Retinal pigment epithelial cell (primary cell): ENCODE measurements at regions not wholly inside any gene's neighbourhood (a gene's known extent, or its start where the extent isn't known, plus 50 kb on each side); places are given as distances from the start of the nearest gene placed in this dataset.

Source experiments
- DNase-seq: peaks from one replicate; pipeline ENCODE4 v3.0.0-alpha.2; 2010; ENCODE audit warnings: low read depth
- H3K4me3 ChIP-seq: 2 replicates; pipeline ENCODE4 v1.5.1; 2011; ENCODE audit warnings: mild to moderate bottlenecking, low read length, control low read depth, moderate library complexity
- TF ChIP-seq, protein P1 (sequence below): conservative IDR thresholded peaks from 2 replicates; pipeline ENCODE4 v1.5.1; 2011; ENCODE audit warnings: low read depth, low read length, control low read depth, inconsistent platforms

DNA sequence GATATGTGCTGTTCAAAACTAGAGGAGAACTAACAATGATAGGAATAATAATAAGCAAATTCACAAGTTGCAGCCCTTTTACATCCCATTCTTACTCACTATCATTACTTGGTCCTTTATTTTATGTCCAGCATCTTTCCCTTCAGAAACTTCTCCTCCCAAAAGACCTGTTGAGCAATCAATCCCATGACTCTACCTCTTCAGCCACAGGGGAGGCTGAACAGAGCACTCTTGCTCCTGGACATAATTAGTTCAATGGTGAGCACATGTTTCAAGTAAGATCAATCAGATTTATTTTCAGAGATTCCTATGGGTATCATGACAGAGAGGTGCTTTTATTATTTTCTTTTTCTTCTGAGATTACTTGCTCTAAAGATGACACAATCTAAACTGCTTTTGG, 260.0 kb downstream of the COG6 start:
- TF ChIP-seq, protein P1, sequence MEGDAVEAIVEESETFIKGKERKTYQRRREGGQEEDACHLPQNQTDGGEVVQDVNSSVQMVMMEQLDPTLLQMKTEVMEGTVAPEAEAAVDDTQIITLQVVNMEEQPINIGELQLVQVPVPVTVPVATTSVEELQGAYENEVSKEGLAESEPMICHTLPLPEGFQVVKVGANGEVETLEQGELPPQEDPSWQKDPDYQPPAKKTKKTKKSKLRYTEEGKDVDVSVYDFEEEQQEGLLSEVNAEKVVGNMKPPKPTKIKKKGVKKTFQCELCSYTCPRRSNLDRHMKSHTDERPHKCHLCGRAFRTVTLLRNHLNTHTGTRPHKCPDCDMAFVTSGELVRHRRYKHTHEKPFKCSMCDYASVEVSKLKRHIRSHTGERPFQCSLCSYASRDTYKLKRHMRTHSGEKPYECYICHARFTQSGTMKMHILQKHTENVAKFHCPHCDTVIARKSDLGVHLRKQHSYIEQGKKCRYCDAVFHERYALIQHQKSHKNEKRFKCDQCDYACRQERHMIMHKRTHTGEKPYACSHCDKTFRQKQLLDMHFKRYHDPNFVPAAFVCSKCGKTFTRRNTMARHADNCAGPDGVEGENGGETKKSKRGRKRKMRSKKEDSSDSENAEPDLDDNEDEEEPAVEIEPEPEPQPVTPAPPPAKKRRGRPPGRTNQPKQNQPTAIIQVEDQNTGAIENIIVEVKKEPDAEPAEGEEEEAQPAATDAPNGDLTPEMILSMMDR: no peak
- no peak overlapping the region for H3K4me3 ChIP-seq
- DNase-seq: no peak

GRCh38 chr13:39916330-39916729, 260.9 kb downstream of the COG6 start:
- no peak overlapping the region for H3K4me3 ChIP-seq
- TF ChIP-seq, protein P1: no peak
- DNase-seq: no peak

GRCh38 chr13:39918620-39919236, 263.3 kb downstream of the COG6 start:
- DNase-seq: no peak
- no peak overlapping the region for H3K4me3 ChIP-seq
- TF ChIP-seq, protein P1: no peak

DNA sequence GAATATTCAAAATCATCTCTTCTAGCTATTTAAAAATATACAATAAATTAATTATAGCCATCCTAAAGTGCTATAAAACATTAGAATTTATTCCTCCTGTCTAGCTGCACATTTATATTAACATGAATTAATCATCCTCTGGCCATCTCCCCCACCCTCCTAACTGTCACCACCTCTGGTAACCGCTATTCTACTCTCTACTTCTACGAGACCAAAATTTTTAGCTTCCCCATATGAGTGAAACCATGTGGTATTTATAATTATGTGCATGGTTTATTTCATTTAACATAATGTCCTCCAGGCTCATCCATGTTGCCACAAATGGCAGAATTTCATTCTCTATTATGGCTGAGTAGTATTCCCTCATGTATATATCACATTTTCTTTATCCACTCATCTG, 265.2 kb downstream of the COG6 start:
- TF ChIP-seq, protein P1: no peak
- no peak overlapping the region for H3K4me3 ChIP-seq

DNA sequence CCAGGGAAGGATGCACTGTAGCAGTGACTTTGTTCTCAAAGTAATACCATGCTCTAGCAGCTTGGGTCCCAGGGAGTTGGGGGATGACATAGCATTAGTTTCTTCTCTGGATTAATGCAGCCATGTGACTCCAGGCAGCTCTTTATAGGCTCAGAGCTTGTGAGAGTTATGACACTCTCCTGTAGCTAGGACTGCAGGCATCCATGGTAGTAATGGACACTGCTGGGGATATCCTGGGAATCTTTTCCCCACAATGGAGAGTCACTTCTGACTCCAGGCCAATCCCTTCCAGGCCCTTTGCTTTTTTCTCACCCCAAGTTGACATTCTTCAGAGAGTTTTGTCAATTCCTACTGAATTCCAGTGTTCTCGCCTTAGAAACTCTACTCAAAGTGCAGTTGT, 270.9 kb downstream of the COG6 start:
- TF ChIP-seq, protein P1: no peak
- H3K4me3 ChIP-seq: no peak overlapping the region
- no peak for DNase-seq

More for the DNA sequence above, 265.2 kb downstream of the COG6 start:
- no peak for DNase-seq

- TF ChIP-seq, protein P1: no peak
Observed at GRCh38 chr13:39928261-39928660, 272.8 kb downstream of the COG6 start.

GRCh38 chr13:39929583-39929982, 274.1 kb downstream of the COG6 start:
- H3K4me3 ChIP-seq: no peak overlapping the region
- no peak for DNase-seq
- TF ChIP-seq, protein P1: no peak

More at GRCh38 chr13:39928261-39928660, 272.8 kb downstream of the COG6 start:
- no peak for DNase-seq
- H3K4me3 ChIP-seq: no peak overlapping the region
